Hypothalamus (tissue), 51 donors: ENCODE measurements at regions not wholly inside any gene's neighbourhood (a gene's known extent, or its start where the extent isn't known, plus 50 kb on each side); places are given as distances from the start of the nearest gene placed in this dataset.
"Not testable (repeated sequence)": the region's sequence is repeated elsewhere in the genome, so short reads cannot be mapped to it uniquely, and the experiment has no call there.

Source experiments
- DNase-seq, 51 donors: peaks; one replicate each; lab custom pipeline; 2025; lab: John Stamatoyannopoulos, UW

DNA sequence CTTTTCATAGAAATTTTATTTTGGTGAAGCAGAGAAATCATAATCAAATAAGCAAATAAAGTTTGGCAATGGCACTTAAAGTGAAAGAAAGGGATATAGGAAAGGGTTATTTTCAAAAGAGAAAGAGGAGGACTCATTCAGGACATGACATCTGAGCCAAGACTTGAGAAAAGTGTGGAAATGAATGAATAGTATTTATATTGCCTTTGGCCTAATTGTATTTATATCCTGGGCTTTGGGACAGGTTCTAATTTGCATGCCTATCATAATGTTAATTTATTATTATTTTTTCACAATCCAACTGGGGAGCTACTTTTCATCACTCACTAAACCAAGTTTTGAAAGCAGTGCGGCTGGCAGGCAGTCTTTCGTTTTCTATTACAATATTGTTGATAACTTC lies 376.8 kb downstream of the HGF start:
- DNase-seq: no peak

DNA sequence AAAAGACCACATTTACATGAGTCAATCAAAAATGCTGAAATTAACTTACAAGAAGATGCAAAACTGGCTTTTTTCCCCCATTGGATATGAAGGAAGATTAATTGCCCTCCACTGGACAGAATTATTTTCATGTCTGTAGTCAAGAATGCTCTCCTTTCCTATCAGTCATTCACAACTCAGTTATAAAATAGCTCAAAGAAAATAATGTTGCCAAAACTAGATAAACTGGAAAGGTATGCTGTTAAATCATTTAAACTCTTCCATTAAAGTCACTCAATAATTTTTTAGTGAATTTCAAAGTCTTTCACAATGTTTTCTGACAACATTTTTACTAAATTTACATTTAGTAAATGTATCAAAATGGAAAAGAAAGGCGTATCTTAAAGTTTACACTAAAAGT lies 384.5 kb downstream of the HGF start:
- no peak for DNase-seq

DNA sequence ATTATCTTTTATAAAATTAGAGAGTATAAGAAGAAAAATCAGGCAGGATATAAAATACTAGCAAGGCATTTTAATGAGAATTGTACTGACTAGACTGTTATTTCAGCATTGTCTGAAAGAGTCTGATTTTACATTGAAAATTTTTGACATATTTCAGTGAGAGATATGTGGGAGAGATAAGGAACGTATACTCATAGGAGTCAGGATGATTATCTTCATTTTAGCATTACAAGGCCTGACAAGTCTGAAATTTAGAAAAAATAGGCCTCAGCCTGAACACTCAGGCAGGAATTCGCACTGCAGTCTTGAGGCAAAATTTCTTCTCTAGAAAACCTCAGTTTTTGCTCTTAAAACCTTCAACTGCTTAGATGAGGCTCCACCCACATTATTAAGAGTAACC lies 386.0 kb downstream of the HGF start:
- DNase-seq: no peak

DNA sequence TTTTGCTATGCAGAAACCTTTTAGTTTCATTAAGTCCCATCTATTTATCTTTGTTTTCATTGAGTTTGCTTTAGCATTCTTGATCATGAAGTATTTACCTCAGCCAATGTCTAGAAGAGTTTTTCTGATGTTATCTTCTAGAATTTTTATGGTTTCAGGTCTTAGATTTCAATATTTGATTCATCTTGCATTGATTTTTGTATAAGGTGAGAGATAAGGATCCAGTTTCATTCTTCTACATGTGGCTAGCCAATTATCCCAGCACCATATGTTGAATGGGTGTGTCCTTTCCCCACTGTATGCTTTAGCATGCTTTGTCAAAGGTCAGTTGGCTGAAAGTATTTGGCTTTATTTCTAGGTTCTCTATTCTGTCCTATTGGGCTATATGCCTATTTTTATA lies 395.2 kb downstream of the HGF start:
- DNase-seq: not testable (repeated sequence)

DNA sequence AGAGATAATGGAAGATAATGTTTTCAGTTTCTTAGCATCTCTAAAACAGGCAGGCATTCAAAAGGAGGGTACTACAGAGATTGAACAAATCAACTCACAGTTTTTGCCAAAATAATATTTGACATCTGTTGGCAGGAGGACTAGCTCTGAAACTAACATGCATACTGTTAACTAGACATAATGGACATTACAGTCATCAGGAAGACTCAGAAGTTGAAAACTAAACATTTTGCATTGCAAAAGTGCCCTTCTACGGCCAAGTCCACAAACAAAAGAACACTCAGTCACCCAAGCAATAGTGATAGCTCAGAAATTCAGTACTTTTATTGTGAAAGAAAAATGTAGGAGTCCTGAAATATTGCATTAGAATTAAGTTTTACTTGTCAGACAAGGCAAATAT lies 399.0 kb downstream of the HGF start:
- no peak for DNase-seq

DNA sequence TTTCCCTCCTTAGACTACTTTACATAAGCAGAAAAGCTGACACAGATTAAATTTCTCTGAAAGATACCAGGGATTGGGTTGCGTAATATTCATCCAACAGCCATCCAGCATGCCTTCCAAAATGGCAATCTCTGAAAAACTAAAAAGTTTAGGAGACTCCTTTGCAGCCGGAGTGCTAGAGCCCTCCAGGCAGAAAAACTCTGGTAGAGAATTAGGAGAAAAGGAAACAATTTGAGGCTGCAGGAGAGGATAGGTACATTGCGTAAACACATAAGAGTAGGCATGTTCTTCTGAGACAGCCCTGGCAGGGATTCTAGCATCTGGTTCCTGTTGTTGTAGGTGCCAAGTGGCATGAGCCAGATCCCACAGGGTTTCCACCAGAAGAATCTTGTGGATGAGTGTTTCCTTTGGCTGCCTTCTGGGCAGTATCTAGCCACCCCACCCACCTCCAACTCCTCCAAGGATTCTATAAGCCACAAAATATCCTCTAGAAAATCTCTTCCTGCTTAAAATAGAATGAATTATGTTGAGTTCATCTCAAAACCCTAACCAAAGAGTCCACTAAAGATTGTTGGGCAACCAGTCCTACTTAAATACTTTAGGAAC lies 402.4 kb downstream of the HGF start:
- no peak for DNase-seq

DNA sequence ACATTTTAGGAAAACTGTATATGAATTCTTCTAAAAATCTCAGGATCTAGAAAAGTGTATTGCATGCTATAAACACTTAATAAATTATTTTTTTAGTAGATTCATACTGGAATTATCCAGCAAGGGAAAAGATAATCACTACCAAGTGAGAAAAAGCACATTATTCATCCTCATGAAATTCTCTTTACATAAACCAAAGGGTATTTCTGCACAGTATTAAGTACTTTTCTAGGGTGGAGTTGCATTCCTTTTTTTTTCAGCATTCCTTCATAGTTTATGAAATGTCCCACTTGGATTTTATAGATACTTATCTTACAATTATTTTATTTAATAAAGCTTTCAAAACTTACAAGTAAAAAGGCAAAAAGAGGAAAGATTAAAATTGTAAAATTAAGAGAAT lies 403.3 kb downstream of the HGF start:
- DNase-seq: no peak

DNA sequence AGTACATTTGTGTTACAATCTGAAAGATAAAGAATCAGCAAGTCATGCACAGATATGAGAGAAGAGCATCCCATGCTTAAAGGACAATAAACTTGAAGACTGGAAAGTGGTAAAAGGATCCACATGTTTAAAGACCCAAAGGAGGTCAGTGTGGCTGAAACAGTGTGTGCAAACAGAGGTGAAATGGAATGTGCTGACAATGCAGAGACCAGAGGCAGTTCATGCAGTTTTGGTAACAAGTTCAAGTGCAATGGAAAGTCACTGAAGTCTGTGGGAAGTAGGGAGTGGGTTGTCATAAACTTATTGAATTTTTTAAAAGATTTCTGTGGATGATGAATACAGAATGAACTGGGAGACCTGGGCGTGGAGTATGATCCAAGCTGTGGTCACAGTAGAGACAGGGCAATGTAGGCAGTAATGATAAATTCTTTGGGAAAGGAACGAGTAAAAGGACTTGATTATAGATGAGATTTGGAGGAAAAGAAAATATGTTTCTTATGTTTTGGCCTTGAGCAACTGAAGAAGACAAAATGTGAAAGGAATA lies 408.0 kb downstream of the HGF start:
- no peak for DNase-seq

DNA sequence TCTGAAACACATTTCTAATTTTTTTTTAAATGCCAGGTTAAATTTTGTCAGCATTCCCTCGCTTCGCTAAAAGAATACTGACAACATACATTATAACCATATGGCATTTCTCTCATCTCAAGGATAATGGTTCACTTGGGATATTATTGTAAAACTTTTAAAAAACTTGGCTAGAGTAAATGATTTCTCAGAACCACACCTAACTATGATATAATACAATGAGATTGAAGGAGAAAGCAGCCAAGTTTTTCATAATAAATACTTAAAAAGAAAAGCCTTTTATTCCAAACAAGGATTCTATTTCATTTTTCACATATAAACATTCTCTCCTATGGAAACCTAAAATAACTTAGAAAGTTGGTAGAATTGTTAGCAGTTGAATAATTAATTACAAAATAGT lies 413.9 kb downstream of the HGF start:
- no peak for DNase-seq

DNA sequence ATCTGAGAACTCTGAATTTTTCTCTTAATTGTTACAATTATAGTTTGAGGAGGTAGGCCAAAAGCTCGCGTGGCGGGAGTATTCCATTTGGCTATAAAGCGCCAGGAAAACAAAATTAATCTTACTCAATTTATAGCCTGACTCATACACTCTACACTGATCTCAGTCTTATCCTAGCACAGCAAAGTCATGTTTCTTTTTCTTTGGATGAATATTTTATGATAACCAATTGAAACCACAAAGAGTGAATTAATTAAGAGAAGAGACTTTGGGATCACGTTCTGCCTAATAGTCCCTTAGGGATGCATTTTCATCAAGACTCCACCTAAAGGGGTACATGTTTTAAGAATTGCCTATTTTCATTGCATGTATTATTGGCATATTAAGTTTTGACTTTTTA lies 420.8 kb downstream of the HGF start:
- DNase-seq: no peak

DNA sequence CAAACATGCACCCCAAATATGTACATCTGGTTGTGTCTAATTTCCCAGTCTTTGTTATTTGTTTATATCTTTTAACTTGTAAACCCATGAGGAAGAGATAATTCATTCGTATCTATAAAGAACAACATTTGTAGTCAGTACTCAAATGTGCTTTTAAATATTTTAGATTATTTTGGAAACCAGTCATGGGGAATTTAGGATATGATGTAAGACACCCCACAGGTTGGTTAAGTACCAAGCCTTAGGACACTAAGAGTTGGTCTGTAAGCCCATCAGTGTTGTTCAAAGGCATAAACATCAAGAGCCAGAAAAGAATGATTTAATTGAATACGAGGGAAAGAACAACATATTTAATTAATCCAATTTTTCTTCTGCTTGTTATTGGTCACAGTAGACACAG lies 421.1 kb upstream of the SEMA3C start:
- DNase-seq: no peak

DNA sequence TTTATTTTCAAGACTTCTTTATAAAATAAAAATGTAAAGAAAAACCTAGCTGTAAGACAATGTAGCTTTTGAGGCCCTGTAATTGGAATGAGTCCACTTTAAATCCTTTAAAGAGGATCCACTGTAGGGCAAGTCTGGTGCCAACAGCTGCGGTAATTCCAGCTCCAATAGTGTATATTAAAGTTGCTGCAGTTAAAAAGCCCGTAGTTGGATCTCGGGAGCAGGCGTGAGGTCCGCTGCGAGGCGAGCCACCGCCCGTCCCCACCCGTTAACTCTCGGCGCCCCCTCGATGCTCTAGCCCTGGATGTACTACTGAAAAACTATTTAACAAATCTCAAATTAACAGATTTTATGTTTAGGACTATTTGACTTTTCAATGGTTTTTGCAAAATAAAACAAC lies 414.7 kb upstream of the SEMA3C start:
- DNase-seq: no peak

DNA sequence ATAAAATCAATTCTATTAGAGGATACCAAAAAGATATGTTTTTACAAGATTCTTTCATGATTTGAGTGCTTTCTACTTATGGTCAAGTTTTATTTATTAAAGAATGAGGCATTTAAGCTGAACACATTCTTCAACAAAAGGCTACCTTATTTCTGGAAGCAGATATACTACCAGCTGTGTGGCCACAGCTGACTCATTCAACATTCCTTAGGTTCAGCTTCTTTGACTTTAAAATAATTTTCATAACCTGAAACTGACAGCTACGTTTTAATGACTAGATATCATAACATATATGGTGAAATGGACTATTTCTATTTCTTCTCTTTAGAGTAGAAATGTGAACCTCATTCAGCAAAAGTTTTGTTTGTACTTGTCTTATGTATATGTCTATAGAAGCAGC lies 414.2 kb upstream of the SEMA3C start:
- no peak for DNase-seq

DNA sequence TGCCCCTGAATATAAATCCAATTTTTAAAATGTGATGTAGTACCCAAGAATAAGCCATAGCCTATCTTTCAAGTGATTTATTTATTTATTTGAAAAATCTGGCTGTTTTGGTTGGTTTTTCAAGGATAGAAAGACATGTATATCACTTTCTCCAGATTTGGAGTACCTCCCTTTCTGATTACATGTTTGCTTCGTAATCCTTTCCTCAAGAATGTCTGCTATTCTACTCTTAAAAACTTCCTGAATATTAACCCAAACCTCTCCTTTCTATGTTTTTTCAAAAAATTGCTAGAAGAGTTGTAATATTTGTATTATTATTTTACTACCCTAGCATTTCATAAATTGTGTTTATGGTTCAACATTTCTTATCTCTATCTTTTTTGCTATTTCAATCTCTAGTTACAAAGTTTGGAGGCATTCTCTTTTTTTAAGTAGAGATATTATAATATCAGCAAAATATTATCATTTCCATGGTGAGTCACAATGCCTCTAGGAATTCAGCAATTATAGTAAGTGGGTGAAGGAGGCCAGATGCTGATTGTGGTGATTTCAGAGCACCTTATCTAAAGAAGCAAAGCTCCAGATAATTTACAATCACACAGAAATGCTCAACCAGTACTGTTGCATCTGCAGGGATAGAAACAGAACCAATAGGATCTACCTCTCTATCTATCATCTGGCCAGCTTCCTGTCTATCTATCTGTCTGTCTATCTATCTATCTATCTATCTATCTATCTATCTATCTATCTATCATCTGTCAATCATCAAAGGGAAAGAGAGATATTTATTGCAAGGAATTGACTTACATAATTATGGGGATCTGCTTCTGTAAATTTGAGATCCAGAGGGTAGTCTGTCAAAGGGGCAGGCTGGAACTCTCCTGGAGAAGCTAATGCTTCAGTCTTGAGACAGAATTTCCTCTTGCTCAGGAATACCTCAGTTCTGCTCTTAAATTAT lies 412.5 kb upstream of the SEMA3C start:
- DNase-seq: no peak

DNA sequence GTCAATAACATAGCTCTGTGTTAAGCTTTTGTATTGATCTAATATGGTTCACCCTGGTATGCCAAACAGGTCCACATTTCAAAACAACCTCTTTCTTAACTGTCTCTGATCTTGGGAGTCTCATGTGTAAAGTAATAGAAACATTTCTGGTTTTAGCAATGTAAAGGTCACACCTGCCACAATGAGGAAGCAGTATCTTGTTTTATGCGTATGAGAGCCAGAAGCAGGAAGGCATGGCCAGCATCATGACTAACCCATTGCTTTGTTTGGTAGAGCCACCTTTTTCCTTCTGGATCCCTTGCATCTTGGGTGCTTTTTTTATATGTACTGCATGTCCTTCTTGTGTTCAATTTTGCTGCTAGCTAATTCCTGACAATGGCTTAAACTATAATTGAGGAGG lies 411.3 kb upstream of the SEMA3C start:
- no peak for DNase-seq

DNA sequence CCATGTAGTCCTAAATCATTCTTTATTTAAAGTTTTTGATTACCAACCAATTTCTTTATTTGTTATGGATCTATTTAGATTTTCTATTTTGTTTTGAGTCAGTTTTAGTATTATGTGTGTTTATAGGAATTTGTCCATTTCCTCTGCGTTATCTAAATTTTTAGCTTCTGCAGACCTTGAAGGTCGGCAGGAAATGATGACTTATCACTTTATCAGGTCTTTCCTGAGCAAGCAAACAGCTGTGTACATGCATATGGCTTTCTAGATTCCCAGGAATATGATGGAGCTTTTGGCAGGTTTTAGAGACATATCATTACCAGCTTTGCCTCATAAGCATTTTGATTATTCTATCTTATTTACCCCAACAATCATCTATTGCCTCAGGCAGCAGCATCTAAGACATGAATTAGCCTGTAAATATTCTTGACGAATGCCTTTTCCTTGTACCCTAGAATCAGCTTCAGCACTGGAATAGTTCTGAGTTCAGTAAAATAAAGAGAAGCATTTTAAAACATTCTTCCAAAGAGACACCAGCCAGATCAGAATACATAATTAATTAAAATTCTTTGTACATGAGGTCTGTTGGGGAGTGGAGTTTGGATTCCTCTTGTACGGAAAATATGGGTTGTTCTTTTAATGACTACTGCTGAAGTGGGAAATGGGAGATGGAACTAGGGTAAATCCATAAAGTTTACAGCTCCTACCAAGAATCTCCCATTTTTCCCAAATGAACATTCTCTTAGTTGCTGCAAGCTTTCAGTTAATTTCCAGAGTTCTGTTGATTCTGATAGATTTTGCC lies 408.8 kb upstream of the SEMA3C start:
- no peak for DNase-seq

DNA sequence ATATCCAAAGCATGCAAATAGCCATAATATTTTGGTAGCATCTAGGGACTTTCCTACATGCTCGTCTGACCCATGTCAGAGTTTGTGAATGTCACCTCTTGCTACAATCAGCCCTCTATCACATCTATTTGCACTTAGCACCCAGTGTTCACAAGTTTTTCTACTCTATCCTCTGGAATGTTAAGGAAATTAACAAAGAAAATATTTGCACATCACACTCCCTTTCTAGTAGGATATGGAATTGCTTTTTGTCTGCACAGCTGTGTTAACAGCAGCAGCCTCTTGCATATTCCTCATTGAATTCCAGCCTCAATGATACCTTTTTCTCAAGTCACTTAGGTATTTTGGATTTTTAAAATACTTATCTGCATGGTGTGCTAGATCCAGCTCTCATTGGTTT lies 403.1 kb upstream of the SEMA3C start:
- no peak for DNase-seq

DNA sequence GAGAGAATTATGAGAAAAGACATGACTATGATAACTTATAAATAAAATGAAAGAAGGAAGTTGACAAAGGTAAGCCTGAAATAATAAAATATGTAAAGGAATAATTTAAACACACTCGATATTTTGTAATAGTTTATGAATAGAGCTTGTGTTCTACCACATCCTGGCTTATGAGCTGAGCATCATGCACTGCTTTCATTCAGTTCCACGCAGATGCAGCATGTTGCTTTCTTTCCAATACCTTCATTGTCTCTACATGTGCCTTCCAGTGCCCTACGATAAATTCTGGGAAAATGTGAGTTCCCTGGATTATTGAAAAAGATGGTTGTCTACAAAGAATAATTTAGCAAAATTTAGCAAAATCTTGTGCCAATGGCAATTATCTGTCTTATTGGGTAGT lies 398.9 kb upstream of the SEMA3C start:
- no peak for DNase-seq

DNA sequence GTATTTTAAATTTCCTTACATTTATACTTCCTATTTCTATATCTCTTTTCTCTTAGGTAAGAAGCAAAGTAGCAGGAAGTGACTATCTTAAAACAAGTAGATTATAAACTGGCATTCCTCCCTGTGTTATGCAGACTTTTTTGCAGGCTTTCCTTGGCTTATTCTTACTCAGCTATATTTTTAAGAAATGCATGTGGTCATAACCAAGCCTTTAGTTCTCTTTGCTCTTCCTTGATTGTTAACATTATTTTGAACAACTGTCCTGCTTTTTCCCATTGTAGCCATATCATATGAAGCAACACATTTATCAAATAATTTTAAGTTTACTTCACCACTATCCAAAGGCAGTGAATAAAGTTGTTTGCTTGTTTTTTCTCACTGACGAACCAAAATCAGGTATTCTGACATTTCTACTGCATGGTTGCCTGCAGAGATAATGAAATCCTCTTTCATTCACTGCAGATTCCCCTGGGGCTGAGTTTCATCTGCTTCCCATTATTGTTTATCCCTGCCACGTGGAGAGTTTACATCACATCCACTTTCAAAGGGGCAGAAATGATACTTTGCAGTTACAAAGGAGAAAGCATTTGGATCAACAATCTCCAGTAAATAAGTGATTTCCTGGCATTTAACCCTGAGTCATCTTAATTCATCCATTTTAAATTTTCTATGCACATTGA lies 389.9 kb upstream of the SEMA3C start:
- no peak for DNase-seq

DNA sequence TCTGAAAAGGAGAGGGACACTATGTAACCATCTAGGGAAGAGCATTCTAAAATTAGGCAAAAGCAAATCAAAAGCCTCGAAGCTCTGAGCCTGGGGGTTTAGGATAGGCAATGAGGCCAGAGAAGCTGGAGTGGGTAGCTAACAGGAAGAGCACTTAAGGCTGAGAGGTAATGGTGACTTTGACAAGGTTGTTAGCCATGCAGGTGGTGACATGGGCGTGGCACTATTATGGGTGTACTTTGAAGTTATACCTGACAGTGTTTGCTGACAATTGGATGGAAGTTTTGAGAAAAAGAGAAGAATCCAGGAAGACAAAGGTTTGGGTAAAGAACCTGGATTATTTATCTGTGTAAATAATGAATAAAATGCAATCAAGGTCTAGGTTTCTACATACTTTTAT lies 383.0 kb upstream of the SEMA3C start:
- DNase-seq: no peak

DNA sequence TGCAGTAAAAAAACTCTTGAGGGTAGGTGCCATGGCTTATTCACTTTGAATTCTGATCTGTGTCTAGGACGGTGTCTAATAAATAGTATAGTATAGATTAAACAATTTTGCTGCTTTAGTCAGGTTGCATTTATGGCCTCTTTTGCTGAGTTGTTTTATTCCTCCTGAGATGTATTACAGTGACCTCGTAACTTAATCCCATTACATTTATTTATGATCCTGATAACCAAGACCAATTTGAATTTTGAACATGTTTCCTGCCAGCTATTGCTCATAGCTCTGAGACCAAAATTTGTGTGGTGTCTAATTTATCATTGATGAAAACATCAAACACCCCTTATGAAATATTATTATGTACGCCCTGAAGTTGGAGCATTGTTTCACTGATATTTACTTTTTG lies 381.9 kb upstream of the SEMA3C start:
- no peak for DNase-seq
